ENCODE measurements at regions not wholly inside any gene's neighbourhood (a gene's known extent, or its start where the extent isn't known, plus 50 kb on each side); places are given as distances from the start of the nearest gene placed in this dataset.
"Not testable (repeated sequence)": the region's sequence is repeated elsewhere in the genome, so short reads cannot be mapped to it uniquely, and the experiment has no call there.

- WGBS (ENCODE audit: insufficient coverage, insufficient read length): no CpG with 5 or more reads among the region's 11 CpGs
- no peaks in the 10 kb centered on the region for H3K27me3 ChIP-seq (ENCODE audit: control insufficient read depth, insufficient read depth, low read length)
- no peak overlapping the region for H3K4me3 ChIP-seq (ENCODE audit: low read length)
- no peaks in the 10 kb centered on the region; the same call in 1 of the 2 replicates for H3K4me1 ChIP-seq (ENCODE audit: control insufficient read depth, insufficient read depth, low read length)
- H3K27ac ChIP-seq (ENCODE audit: low read length): no peak overlapping the region
- H3K9me3 ChIP-seq (ENCODE audit: control insufficient read depth, insufficient read depth, low read length): no peaks in the 10 kb centered on the region
- no peak for DNase-seq (ENCODE audit: low read depth, low spot score)
- no peaks in the 10 kb centered on the region for H3K36me3 ChIP-seq (ENCODE audit: control insufficient read depth, insufficient read depth, low read length)
These were observed 99.9 kb upstream of the PPP1R26 start for GRCh38 chr9:135379540-135380267.

GRCh38 chr9:135380311-135380960, 99.1 kb upstream of the PPP1R26 start:
- no peak for DNase-seq (ENCODE audit: low read depth, low spot score)
- no CpG with 5 or more reads among the region's 17 CpGs for WGBS (ENCODE audit: insufficient coverage, insufficient read length)
- H3K27me3 ChIP-seq (ENCODE audit: control insufficient read depth, insufficient read depth, low read length): no peaks in the 10 kb centered on the region

GRCh38 chr9:135381762-135382310, 97.7 kb upstream of the PPP1R26 start:
- no peaks in the 10 kb centered on the region for H3K36me3 ChIP-seq (ENCODE audit: control insufficient read depth, insufficient read depth, low read length)
- H3K27me3 ChIP-seq (ENCODE audit: control insufficient read depth, insufficient read depth, low read length): no peaks in the 10 kb centered on the region
- no peaks in the 10 kb centered on the region; the same call in 1 of the 2 replicates for H3K4me1 ChIP-seq (ENCODE audit: control insufficient read depth, insufficient read depth, low read length)
- no peak overlapping the region for H3K27ac ChIP-seq (ENCODE audit: low read length)
- WGBS (ENCODE audit: insufficient coverage, insufficient read length): no CpG with 5 or more reads among the region's 11 CpGs
- DNase-seq (ENCODE audit: low read depth, low spot score): no peak
- H3K4me3 ChIP-seq (ENCODE audit: low read length): no peak overlapping the region
- no peaks in the 10 kb centered on the region for H3K9me3 ChIP-seq (ENCODE audit: control insufficient read depth, insufficient read depth, low read length)

More at GRCh38 chr9:135380311-135380960, 99.1 kb upstream of the PPP1R26 start:
- Histone ChIP-seq H3K4me1 (ENCODE audit: control insufficient read depth, insufficient read depth, low read length) (no peaks in the 10 kb centered on the region; the same call in 1 of the 2 replicates), H3K9me3 (ENCODE audit: control insufficient read depth, insufficient read depth, low read length) (no peaks in the 10 kb centered on the region), H3K27ac (ENCODE audit: low read length) (no peak overlapping the region), H3K36me3 (ENCODE audit: control insufficient read depth, insufficient read depth, low read length) (no peaks in the 10 kb centered on the region), H3K4me3 (ENCODE audit: low read length) (no peak overlapping the region)

- Histone ChIP-seq H3K27ac (ENCODE audit: low read length) (no peak overlapping the region), H3K4me1 (ENCODE audit: control insufficient read depth, insufficient read depth, low read length) (no peaks in the 10 kb centered on the region; the same call in 1 of the 2 replicates), H3K9me3 (ENCODE audit: control insufficient read depth, insufficient read depth, low read length) (no peaks in the 10 kb centered on the region), H3K4me3 (ENCODE audit: low read length) (no peak overlapping the region), H3K27me3 (ENCODE audit: control insufficient read depth, insufficient read depth, low read length) (no peaks in the 10 kb centered on the region), H3K36me3 (ENCODE audit: control insufficient read depth, insufficient read depth, low read length) (no peaks in the 10 kb centered on the region)
- DNase-seq (ENCODE audit: low read depth, low spot score): no peak
- no CpG with 5 or more reads among the region's 13 CpGs for WGBS (ENCODE audit: insufficient coverage, insufficient read length)
These were observed 95.4 kb upstream of the PPP1R26 start for GRCh38 chr9:135384226-135384625.

DNA sequence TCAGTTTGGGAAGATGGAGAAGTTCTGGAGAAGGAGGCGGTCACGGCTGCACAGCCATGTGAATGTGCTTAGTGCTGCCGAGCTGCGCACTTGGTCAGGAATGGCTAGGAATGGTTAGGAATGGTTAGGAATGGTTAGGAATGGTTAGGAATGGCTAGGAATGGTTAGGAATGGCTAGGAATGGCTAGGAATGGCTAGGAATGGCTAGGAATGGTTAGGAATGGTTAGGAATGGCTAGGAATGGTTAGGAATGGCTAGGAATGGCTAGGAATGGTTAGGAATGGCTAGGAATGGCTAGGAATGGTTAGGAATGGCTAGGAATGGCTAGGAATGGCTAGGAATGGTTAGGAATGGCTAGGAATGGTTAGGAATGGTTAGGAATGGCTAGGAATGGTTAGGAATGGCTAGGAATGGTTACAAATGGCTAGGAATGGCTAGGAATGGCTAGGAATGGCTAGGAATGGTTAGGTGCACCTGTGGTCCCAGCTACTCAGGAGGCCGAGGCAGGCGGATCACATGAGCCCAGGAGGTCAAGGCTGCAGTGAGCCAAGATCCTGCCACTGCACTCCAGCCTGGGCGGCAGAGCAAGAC, 94.7 kb upstream of the PPP1R26 start:
- not testable (repeated sequence) for H3K4me1 ChIP-seq (ENCODE audit: control insufficient read depth, insufficient read depth, low read length); H3K27me3 ChIP-seq (ENCODE audit: control insufficient read depth, insufficient read depth, low read length); H3K9me3 ChIP-seq (ENCODE audit: control insufficient read depth, insufficient read depth, low read length); DNase-seq (ENCODE audit: low read depth, low spot score); H3K4me3 ChIP-seq (ENCODE audit: low read length); H3K27ac ChIP-seq (ENCODE audit: low read length); H3K36me3 ChIP-seq (ENCODE audit: control insufficient read depth, insufficient read depth, low read length)
- no CpG with 5 or more reads among the region's 7 CpGs for WGBS (ENCODE audit: insufficient coverage, insufficient read length)

GRCh38 chr9:135385793-135386192, 93.8 kb upstream of the PPP1R26 start:
- no peaks in the 10 kb centered on the region for H3K36me3 ChIP-seq (ENCODE audit: control insufficient read depth, insufficient read depth, low read length)
- no CpG with 5 or more reads among the region's 7 CpGs for WGBS (ENCODE audit: insufficient coverage, insufficient read length)
- H3K4me3 ChIP-seq (ENCODE audit: low read length): no peak overlapping the region
- H3K27ac ChIP-seq (ENCODE audit: low read length): no peak overlapping the region
- no peak for DNase-seq (ENCODE audit: low read depth, low spot score)
- H3K4me1 ChIP-seq (ENCODE audit: control insufficient read depth, insufficient read depth, low read length): no peaks in the 10 kb centered on the region; the same call in 1 of the 2 replicates
- no peaks in the 10 kb centered on the region for H3K9me3 ChIP-seq (ENCODE audit: control insufficient read depth, insufficient read depth, low read length)
- no peaks in the 10 kb centered on the region for H3K27me3 ChIP-seq (ENCODE audit: control insufficient read depth, insufficient read depth, low read length)

DNA sequence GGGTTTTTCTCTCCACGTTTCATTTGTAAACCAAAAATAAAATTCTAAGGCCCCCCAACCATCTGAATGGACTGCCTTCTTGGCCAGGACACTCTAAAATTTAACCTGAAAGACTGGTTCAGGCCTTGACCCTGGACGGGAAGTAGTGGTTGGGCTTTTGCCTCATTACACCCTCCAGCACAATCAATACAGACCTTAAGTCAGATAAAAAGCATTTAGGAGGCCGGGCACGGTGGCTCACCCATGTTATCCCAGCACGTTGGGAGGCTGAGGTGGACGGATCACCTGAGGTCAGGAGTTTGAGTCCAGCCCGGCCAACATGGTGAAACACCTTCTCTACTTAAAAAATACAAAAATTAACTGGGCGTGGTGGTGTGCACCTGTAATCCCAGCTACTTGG, 91.6 kb upstream of the PPP1R26 start:
- Histone ChIP-seq H3K36me3 (ENCODE audit: control insufficient read depth, insufficient read depth, low read length) (no peaks in the 10 kb centered on the region), H3K4me1 (ENCODE audit: control insufficient read depth, insufficient read depth, low read length) (0 out of 2 replicates have a peak, but pooled peaks cover 3% of the 10 kb centered on the region), H3K9me3 (ENCODE audit: control insufficient read depth, insufficient read depth, low read length) (no peaks in the 10 kb centered on the region), H3K4me3 (ENCODE audit: low read length) (no peak overlapping the region), H3K27ac (ENCODE audit: low read length) (no peak overlapping the region), H3K27me3 (ENCODE audit: control insufficient read depth, insufficient read depth, low read length) (no peaks in the 10 kb centered on the region)
- DNase-seq (ENCODE audit: low read depth, low spot score): no peak
- no CpG with 5 or more reads among the region's 8 CpGs for WGBS (ENCODE audit: insufficient coverage, insufficient read length)

DNA sequence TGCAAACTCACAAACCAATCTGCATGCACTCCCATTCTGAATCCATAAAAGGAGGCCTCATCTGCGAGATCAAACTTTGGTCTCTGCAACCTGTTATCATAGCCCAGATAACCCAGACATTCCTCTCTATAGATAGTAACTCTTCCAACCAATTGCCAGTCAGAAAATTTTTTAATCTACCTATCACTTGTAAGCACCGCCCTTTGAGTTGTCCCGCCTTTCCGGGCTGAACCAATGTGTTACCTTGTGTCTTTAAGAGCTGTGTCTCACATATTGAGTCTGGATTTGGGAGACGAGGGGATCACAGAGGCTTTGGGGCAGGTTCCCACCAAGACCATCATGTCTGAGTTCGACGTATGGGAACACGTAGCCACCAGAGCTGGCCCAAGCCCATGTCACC, 91.1 kb upstream of the PPP1R26 start:
- H3K4me1 ChIP-seq (ENCODE audit: control insufficient read depth, insufficient read depth, low read length): 0 out of 2 replicates have a peak, but pooled peaks cover 3% of the 10 kb centered on the region
- no peaks in the 10 kb centered on the region for H3K27me3 ChIP-seq (ENCODE audit: control insufficient read depth, insufficient read depth, low read length)
- no peaks in the 10 kb centered on the region for H3K9me3 ChIP-seq (ENCODE audit: control insufficient read depth, insufficient read depth, low read length)
- no peak overlapping the region for H3K27ac ChIP-seq (ENCODE audit: low read length)
- H3K36me3 ChIP-seq (ENCODE audit: control insufficient read depth, insufficient read depth, low read length): no peaks in the 10 kb centered on the region
- no peak overlapping the region for H3K4me3 ChIP-seq (ENCODE audit: low read length)
- no CpG with 5 or more reads among the region's 8 CpGs for WGBS (ENCODE audit: insufficient coverage, insufficient read length)
- DNase-seq (ENCODE audit: low read depth, low spot score): no peak

- Histone ChIP-seq H3K27me3 (ENCODE audit: control insufficient read depth, insufficient read depth, low read length) (no peaks in the 10 kb centered on the region), H3K4me3 (ENCODE audit: low read length) (no peak overlapping the region), H3K27ac (ENCODE audit: low read length) (no peak overlapping the region), H3K36me3 (ENCODE audit: control insufficient read depth, insufficient read depth, low read length) (no peaks in the 10 kb centered on the region), H3K9me3 (ENCODE audit: control insufficient read depth, insufficient read depth, low read length) (no peaks in the 10 kb centered on the region; the same call in 1 of the 2 replicates), H3K4me1 (ENCODE audit: control insufficient read depth, insufficient read depth, low read length) (0 out of 2 replicates have a peak, but pooled peaks cover 3% of the 10 kb centered on the region)
- no CpG with 5 or more reads among the region's 12 CpGs for WGBS (ENCODE audit: insufficient coverage, insufficient read length)
- no peak for DNase-seq (ENCODE audit: low read depth, low spot score)
These were observed 87.8 kb upstream of the PPP1R26 start for GRCh38 chr9:135391759-135392158.

DNA sequence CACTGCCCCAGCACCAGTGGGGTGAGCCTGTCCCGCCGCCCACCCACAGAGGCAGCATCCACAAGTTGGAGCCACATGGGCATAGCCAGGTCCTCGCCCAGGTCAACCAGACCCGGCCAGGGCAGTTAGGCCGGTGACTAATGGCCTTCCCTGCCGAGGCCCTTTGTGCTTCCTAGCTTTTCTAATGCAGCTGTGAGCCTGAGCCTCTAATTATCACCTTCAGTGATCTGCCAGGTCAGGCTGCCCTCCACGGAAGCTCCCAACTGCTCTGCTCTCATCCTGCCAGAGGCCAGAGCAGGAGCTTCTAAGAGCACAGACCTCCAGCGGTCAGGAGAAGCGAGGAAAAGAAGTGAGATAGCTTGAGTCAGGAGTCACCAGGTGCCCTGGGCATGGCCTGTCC, 87.1 kb upstream of the PPP1R26 start:
- H3K4me1 ChIP-seq (ENCODE audit: control insufficient read depth, insufficient read depth, low read length): 0 out of 2 replicates have a peak, but pooled peaks cover 3% of the 10 kb centered on the region
- H3K27ac ChIP-seq (ENCODE audit: low read length): no peak overlapping the region
- H3K27me3 ChIP-seq (ENCODE audit: control insufficient read depth, insufficient read depth, low read length): no peaks in the 10 kb centered on the region
- no peaks in the 10 kb centered on the region; the same call in 1 of the 2 replicates for H3K9me3 ChIP-seq (ENCODE audit: control insufficient read depth, insufficient read depth, low read length)
- no peak overlapping the region for H3K4me3 ChIP-seq (ENCODE audit: low read length)
- no peaks in the 10 kb centered on the region for H3K36me3 ChIP-seq (ENCODE audit: control insufficient read depth, insufficient read depth, low read length)
- WGBS (ENCODE audit: insufficient coverage, insufficient read length): no CpG with 5 or more reads among the region's 9 CpGs
- no peak for DNase-seq (ENCODE audit: low read depth, low spot score)

Measured in iPS DF 6.9 (cell line).